ENCODE measurements at regions not wholly inside any gene's neighbourhood (a gene's known extent, or its start where the extent isn't known, plus 50 kb on each side); places are given as distances from the start of the nearest gene placed in this dataset.

GRCh38 chr12:126189856-126190255 is 1124.6 kb downstream of the AACS start:
- Histone ChIP-seq H4K8ac (replicated peaks; ENCODE audit: insufficient read length, low read depth, low read length) (no peak overlapping the region), H2BK120ac (ENCODE audit: low read depth, low read length, poor library complexity, severe bottlenecking) (no peak overlapping the region), H3K9me3 (ENCODE audit: control insufficient read depth, low read depth, low read length) (no peaks in the 10 kb centered on the region), H3K79me2 (ENCODE audit: insufficient read depth, low read length) (no peaks in the 10 kb centered on the region), H3K4me2 (ENCODE audit: insufficient read depth, insufficient read length, low read length) (peak overlapping the region; percentile 66), H3K9ac (ENCODE audit: extremely low read depth, insufficient read length, low read length) (no peak overlapping the region), H3K27me3 (ENCODE audit: insufficient read depth, low read length) (no peaks in the 10 kb centered on the region; the same call in 1 of the 2 replicates), H3T11ph (ENCODE audit: low read length) (no peak overlapping the region), H4K5ac (ENCODE audit: insufficient read length, low read depth, low read length) (no peak overlapping the region), H4K91ac (ENCODE audit: insufficient read length, low read depth, low read length) (no peak overlapping the region), H2BK5ac (ENCODE audit: insufficient read length, low read length) (no peak overlapping the region), H3K18ac (ENCODE audit: insufficient read length, low read depth, low read length) (no peak overlapping the region), H2BK12ac (ENCODE audit: insufficient read length, low read depth, low read length) (no peak overlapping the region), H2BK15ac (ENCODE audit: low read depth, low read length) (no peak overlapping the region), H3K56ac (ENCODE audit: insufficient read length, low read depth, low read length) (no peak overlapping the region), H2BK20ac (ENCODE audit: low read depth, low read length, poor library complexity, severe bottlenecking) (no peak overlapping the region), H3K4me1 (ENCODE audit: insufficient read depth, low read length) (no peaks in the 10 kb centered on the region; the same call in 1 of the 2 replicates), H3K79me1 (ENCODE audit: insufficient read depth, low read depth, low read length, poor library complexity, severe bottlenecking) (no peaks in the 10 kb centered on the region), H3K23ac (ENCODE audit: insufficient read length, low read depth, low read length) (no peak overlapping the region), H4K20me1 (ENCODE audit: control insufficient read depth, insufficient read depth, insufficient read length) (no peaks in the 10 kb centered on the region), H2AFZ (ENCODE audit: low read length) (no peak overlapping the region), H3K14ac (ENCODE audit: insufficient read depth, low read length) (no peak overlapping the region), H2AK5ac (ENCODE audit: insufficient read length, low read length) (no peak overlapping the region), H3K27ac (ENCODE audit: insufficient read length, low read depth, low read length) (no peak overlapping the region), H3K4ac (ENCODE audit: low read depth, low read length) (no peak overlapping the region), H3K23me2 (ENCODE audit: insufficient read length, low read depth, low read length, poor library complexity, severe bottlenecking) (peaks cover 11% of the 10 kb centered on the region)
- H3K27me3 Mint-ChIP-seq (ENCODE audit: low read depth): peaks cover 40% of the 10 kb centered on the region
- no peak for DNase-seq
- no CpG with 5 or more reads among the region's 10 CpGs for WGBS (ENCODE audit: extremely low coverage, insufficient read length, low lambda C conversion rate)
- TF ChIP-seq CTCF (conservative IDR thresholded peaks at IDR 0.05): no peak
- H3K4me1 Mint-ChIP-seq: peaks cover 7 to 13% of the 10 kb centered on the region in 2 experiments
- peaks cover 0 to 3% (median 2%) of the 10 kb centered on the region in 3 experiments; a peak in 3 of 7 replicates for H3K36me3 Mint-ChIP-seq (ENCODE audit: insufficient read depth in 1 of 3, low read depth in 3 of 3)
- H3K9me3 Mint-ChIP-seq: no peaks in the 10 kb centered on the region
- no peak overlapping the region for H3K27ac Mint-ChIP-seq
- peak overlapping the region in 1 of 2 experiments; percentile 34; a peak in 2 of 5 replicates for H3K4me3 Mint-ChIP-seq

Data from H9 (cell line).